Fibroblast of lung (primary cell): ENCODE measurements at regions not wholly inside any gene's neighbourhood (a gene's known extent, or its start where the extent isn't known, plus 50 kb on each side); places are given as distances from the start of the nearest gene placed in this dataset.

ENCODE experiments used
- CTCF ChIP-seq, 2 donors: IDR thresholded peaks in 1 of 2; conservative IDR thresholded peaks in 1 of 2; 1 replicate in 1 of 2; 2 replicates in 1 of 2; pipeline ENCODE4 v1.5.1; 2011 to 2012; ENCODE audit warnings: low read length in 2 of 2, control low read depth in 1 of 2, inconsistent platforms in 1 of 2, low read depth in 1 of 2, mild to moderate bottlenecking in 1 of 2
- EZH2 ChIP-seq: IDR thresholded peaks from 2 replicates; pipeline ENCODE4 v1.5.1; 2012; ENCODE audit warnings: low read length, control low read depth, mild to moderate bottlenecking; ENCODE audit errors: missing control alignments

GRCh38 chr6:19157486-19157885 lies 679.7 kb upstream of the ID4 start:
- TF ChIP-seq CTCF (conservative IDR thresholded peaks at IDR 0.05 in 1 of 2, IDR thresholded peaks at IDR 0.05 in 1 of 2; ENCODE audit: low read depth in 1 of 2, low read length in 2 of 2) (no peak), EZH2 (no peak)
